Neuronal stem cell (in vitro differentiated cells): ENCODE measurements at regions not wholly inside any gene's neighbourhood (a gene's known extent, or its start where the extent isn't known, plus 50 kb on each side); places are given as distances from the start of the nearest gene placed in this dataset.

Experiments
- DNase-seq: peaks from one replicate; pipeline ENCODE4 v3.0.0-alpha.2; 2013; ENCODE audit warnings: low spot score
- H2AFZ ChIP-seq: one replicate; pipeline ENCODE4 v1.6.1; 2013; ENCODE audit warnings: mild to moderate bottlenecking, low read length, inconsistent platforms
- H2AK5ac ChIP-seq: 2 replicates; pipeline ENCODE4 v1.6.1; 2013; ENCODE audit warnings: low read depth, mild to moderate bottlenecking, inconsistent platforms, low read length, moderate library complexity, mixed read lengths
- H2BK120ac ChIP-seq: 2 replicates; pipeline ENCODE4 v1.6.1; 2013; ENCODE audit warnings: low read depth, mild to moderate bottlenecking, inconsistent platforms, low read length, moderate library complexity, mixed read lengths
- H2BK12ac ChIP-seq: one replicate; pipeline ENCODE4 v1.6.1; 2013; ENCODE audit warnings: low read length, inconsistent platforms
- H2BK15ac ChIP-seq: 2 replicates; pipeline ENCODE4 v1.6.1; 2013; ENCODE audit warnings: mild to moderate bottlenecking, low read length, inconsistent platforms, mixed read lengths
- H2BK5ac ChIP-seq: one replicate; pipeline ENCODE4 v1.6.1; 2013; ENCODE audit warnings: inconsistent platforms, mild to moderate bottlenecking, low read length, moderate library complexity
- H3K14ac ChIP-seq: one replicate; pipeline ENCODE4 v1.6.1; 2013; ENCODE audit warnings: low read length, inconsistent platforms
- H3K18ac ChIP-seq: 2 replicates; pipeline ENCODE4 v1.6.1; 2013; ENCODE audit warnings: low read length, inconsistent platforms
- H3K23ac ChIP-seq: 2 replicates; pipeline ENCODE4 v1.6.1; 2013; ENCODE audit warnings: low read depth, mild to moderate bottlenecking, mixed read lengths, low read length, inconsistent platforms; ENCODE audit not compliant: poor library complexity
- H3K27ac ChIP-seq: replicated peaks from 3 replicates; pipeline ENCODE4 v1.5.1; 2013; ENCODE audit warnings: low read length, inconsistent platforms
- H3K27me3 ChIP-seq, 3 experiments: 2 replicates each; pipeline ENCODE4 v1.6.1; 2013; ENCODE audit warnings: low read length in 3 of 3, mild to moderate bottlenecking in 2 of 3, inconsistent platforms in 1 of 3, low read depth in 1 of 3, mixed read lengths in 1 of 3, moderate library complexity in 1 of 3; ENCODE audit not compliant: control insufficient read depth in 3 of 3, insufficient read depth in 3 of 3
- H3K36me3 ChIP-seq, 2 donors: replicated peaks in 1 of 2; 2 replicates each; pipeline ENCODE4 v1.6.1; 2013; ENCODE audit warnings: low read length in 2 of 2; ENCODE audit not compliant: control insufficient read depth in 2 of 2, insufficient read depth in 2 of 2
- H3K4ac ChIP-seq: 2 replicates; pipeline ENCODE4 v1.6.1; 2013; ENCODE audit warnings: inconsistent platforms, mild to moderate bottlenecking, low read length, moderate library complexity
- H3K4me1 ChIP-seq, 2 donors: 1 replicate in 1 of 2; 2 replicates in 1 of 2; pipeline ENCODE4 v1.6.1; 2013; ENCODE audit warnings: low read length in 2 of 2, low read depth in 1 of 2; ENCODE audit not compliant: control insufficient read depth in 2 of 2, insufficient read depth in 1 of 2
- H3K4me2 ChIP-seq: one replicate; pipeline ENCODE4 v1.6.1; 2013; ENCODE audit warnings: mild to moderate bottlenecking, low read length, inconsistent platforms; ENCODE audit not compliant: insufficient read depth, poor library complexity, severe bottlenecking
- H3K4me3 ChIP-seq, 2 donors: 2 replicates each; pipeline ENCODE4 v1.5.1; 2013; ENCODE audit warnings: low read length in 2 of 2, mild to moderate bottlenecking in 2 of 2, inconsistent platforms in 1 of 2, moderate library complexity in 1 of 2
- H3K79me1 ChIP-seq: one replicate; pipeline ENCODE4 v1.6.1; 2013; ENCODE audit warnings: low read depth, mild to moderate bottlenecking, inconsistent platforms, low read length, moderate library complexity
- H3K9ac ChIP-seq: one replicate; pipeline ENCODE4 v1.6.1; 2013; ENCODE audit warnings: mild to moderate bottlenecking, low read depth, low read length, inconsistent platforms; ENCODE audit not compliant: poor library complexity
- H3K9me3 ChIP-seq, 2 donors: replicated peaks in 1 of 2; 2 replicates each; pipeline versions ENCODE3 to v1.6.1; 2013; ENCODE audit warnings: low read length in 2 of 2, mild to moderate bottlenecking in 2 of 2, inconsistent platforms in 1 of 2, low read depth in 1 of 2, mixed read lengths in 1 of 2, moderate library complexity in 1 of 2; ENCODE audit not compliant: control insufficient read depth in 2 of 2, insufficient read depth in 1 of 2
- H4K8ac ChIP-seq: one replicate; pipeline ENCODE4 v1.6.1; 2013; ENCODE audit warnings: low read depth, mild to moderate bottlenecking, inconsistent platforms, low read length, moderate library complexity
- H4K91ac ChIP-seq: one replicate; pipeline ENCODE4 v1.6.1; 2013; ENCODE audit warnings: low read length, low read depth, mild to moderate bottlenecking, inconsistent platforms; ENCODE audit not compliant: poor library complexity
- WGBS, 2 donors: extraction: QIAGEN DNeasy Blood & Tissue Kit; methylation state at CpG; one replicate each; pipeline ENCODE4 v1.1.7; 2013; ENCODE audit warnings: missing lambda C conversion rate in 2 of 2, mixed read lengths in 1 of 2; ENCODE audit not compliant: insufficient read length in 2 of 2, insufficient replicate concordance in 1 of 2; ENCODE audit errors: extremely low coverage in 2 of 2; 5-methylcytosine and 5-hydroxymethylcytosine counted together

DNA sequence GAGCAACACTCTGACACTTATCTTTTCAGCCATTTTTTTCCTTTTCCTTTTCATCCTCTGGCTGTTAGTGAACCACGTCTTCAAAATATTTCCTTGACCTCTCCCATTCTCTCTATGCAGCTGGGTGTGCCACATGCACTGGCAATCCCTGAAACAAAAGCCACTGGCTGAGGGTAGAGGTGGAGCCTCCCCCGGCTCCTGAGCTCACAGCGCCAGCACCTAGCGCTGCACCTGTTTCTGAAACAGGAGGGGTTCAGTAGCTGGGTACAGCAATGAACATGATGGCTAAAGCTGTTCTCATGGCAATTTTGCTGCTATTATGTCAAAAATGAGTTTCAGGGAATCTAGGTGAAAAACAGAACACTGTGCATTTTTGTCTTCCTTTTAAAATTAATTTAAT is 314.7 kb upstream of the ATP10A start:
- Histone ChIP-seq H3K4me2 (no peak overlapping the region), H3K9me3 (no peaks in the 10 kb centered on the region), H2BK15ac (no peak overlapping the region), H2BK12ac (no peak overlapping the region), H2AK5ac (no peak overlapping the region), H3K9ac (no peak overlapping the region), H3K18ac (no peak overlapping the region), H3K27ac (no peak overlapping the region), H4K91ac (no peak overlapping the region), H2AFZ (no peak overlapping the region), H2BK120ac (no peak overlapping the region), H3K4me3 (no peak overlapping the region), H2BK5ac (no peak overlapping the region), H4K8ac (no peak overlapping the region), H3K79me1 (no peaks in the 10 kb centered on the region), H3K27me3 (no peaks in the 10 kb centered on the region), H3K36me3 (no peaks in the 10 kb centered on the region), H3K4me1 (peaks cover 6 to 7% of the 10 kb centered on the region in 2 donors), H3K23ac (no peak overlapping the region), H3K14ac (no peak overlapping the region), H3K4ac (no peak overlapping the region)
- WGBS, 2 donors = no CpG with 5 or more reads among the region's 4 CpGs
- DNase-seq = no peak

DNA sequence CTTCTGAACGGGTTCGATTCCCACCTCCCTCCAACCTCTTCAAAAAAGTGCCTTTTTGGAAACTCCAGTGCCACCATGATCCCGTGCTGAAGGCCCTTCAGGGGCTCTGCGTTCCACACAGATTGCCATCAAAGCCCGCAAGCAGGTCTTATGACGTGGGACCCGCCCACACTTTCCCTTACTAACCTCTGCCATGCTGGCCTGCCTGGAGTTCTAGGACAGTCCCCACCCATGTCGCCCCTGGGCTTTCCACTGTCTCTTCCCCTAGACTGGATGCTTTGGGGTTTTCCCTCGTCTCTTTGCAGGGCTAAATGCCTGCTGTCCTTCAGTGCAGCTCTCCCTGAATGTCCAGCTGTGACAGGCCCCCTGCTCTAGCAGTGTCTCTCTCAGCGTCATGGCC is 313.7 kb upstream of the ATP10A start:
- DNase-seq = no peak
- H3K4me2 ChIP-seq = no peak overlapping the region
- H3K4me1 ChIP-seq = peaks cover 6 to 7% of the 10 kb centered on the region in 2 donors
- H2BK5ac ChIP-seq = no peak overlapping the region
- no peak overlapping the region for H3K14ac ChIP-seq
- H3K36me3 ChIP-seq = no peaks in the 10 kb centered on the region
- H3K79me1 ChIP-seq = no peaks in the 10 kb centered on the region
- H2AFZ ChIP-seq = no peak overlapping the region
- H3K4me3 ChIP-seq = no peak overlapping the region
- H3K9ac ChIP-seq = no peak overlapping the region
- H2BK15ac ChIP-seq = no peak overlapping the region
- H3K4ac ChIP-seq = no peak overlapping the region
- H4K91ac ChIP-seq = no peak overlapping the region
- no CpG with 5 or more reads among the region's 10 CpGs for WGBS, 2 donors
- H3K27me3 ChIP-seq = no peaks in the 10 kb centered on the region
- no peak overlapping the region for H3K23ac ChIP-seq
- H2AK5ac ChIP-seq = peak overlapping the region; percentile 1
- no peaks in the 10 kb centered on the region for H3K9me3 ChIP-seq
- no peak overlapping the region for H4K8ac ChIP-seq
- no peak overlapping the region for H2BK12ac ChIP-seq
- H3K27ac ChIP-seq = no peak overlapping the region
- no peak overlapping the region for H3K18ac ChIP-seq
- H2BK120ac ChIP-seq = no peak overlapping the region

DNA sequence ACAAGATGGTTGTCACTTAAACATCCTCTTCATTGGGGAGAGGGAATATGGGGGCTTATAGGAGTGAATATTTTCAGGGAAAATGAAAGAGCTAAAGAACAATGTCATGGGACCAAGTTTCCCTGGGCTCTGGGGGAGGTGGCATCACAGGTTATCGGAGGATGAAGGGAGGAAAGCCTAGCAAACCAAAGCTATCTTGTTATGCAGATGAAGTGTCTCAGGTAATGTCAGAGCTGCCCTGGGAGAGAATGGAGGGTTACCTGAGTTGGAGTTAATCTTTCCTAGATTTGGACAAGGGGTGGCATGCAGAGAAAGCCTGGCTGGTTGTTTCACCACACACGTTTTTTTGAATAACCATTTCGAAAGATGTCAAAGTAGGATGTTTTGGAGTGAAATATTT is 308.1 kb upstream of the ATP10A start:
- no peak overlapping the region for H3K4ac ChIP-seq
- H2AK5ac ChIP-seq = no peak overlapping the region
- H3K4me2 ChIP-seq = no peak overlapping the region
- H2BK15ac ChIP-seq = no peak overlapping the region
- H2BK5ac ChIP-seq = no peak overlapping the region
- no peaks in the 10 kb centered on the region for H3K27me3 ChIP-seq
- H3K14ac ChIP-seq = no peak overlapping the region
- no peak overlapping the region for H3K27ac ChIP-seq
- no peak overlapping the region for H3K18ac ChIP-seq
- H4K8ac ChIP-seq = no peak overlapping the region
- H3K79me1 ChIP-seq = no peaks in the 10 kb centered on the region
- H3K36me3 ChIP-seq = no peaks in the 10 kb centered on the region
- H3K4me3 ChIP-seq = no peak overlapping the region
- H2BK12ac ChIP-seq = no peak overlapping the region
- H4K91ac ChIP-seq = no peak overlapping the region
- no CpG with 5 or more reads among the region's 3 CpGs for WGBS, 2 donors
- no peak for DNase-seq
- no peak overlapping the region for H2AFZ ChIP-seq
- no peak overlapping the region for H3K23ac ChIP-seq
- H2BK120ac ChIP-seq = no peak overlapping the region
- H3K4me1 ChIP-seq = no peaks in the 10 kb centered on the region
- no peaks in the 10 kb centered on the region for H3K9me3 ChIP-seq
- no peak overlapping the region for H3K9ac ChIP-seq

DNA sequence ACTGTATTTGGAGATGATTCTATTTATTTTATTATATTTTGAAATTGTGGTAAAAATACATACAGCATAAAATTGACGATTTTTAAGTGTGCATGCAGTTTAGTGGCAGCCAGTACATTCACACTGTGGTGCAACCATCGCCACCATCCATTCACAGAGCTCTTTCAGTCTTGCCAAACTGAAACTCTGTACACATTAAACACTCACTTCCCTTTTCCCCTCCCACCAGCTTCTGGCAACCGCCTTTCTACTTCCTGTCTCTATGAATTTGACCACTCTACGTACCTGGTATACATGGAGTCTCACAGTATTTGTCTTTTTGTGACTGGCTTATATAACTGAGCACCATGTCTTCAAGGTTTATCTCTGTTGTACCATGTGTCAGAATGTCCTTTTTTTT is 303.3 kb upstream of the ATP10A start:
- Histone ChIP-seq H3K9ac (no peak overlapping the region), H3K9me3 (no peaks in the 10 kb centered on the region), H4K91ac (no peak overlapping the region), H3K27ac (no peak overlapping the region), H3K36me3 (no peaks in the 10 kb centered on the region), H2BK120ac (no peak overlapping the region), H3K14ac (no peak overlapping the region), H3K4me2 (no peak overlapping the region), H3K18ac (no peak overlapping the region), H2BK15ac (no peak overlapping the region), H3K4me3 (no peak overlapping the region), H4K8ac (no peak overlapping the region), H2AFZ (no peak overlapping the region), H3K23ac (no peak overlapping the region), H2BK5ac (no peak overlapping the region), H3K4ac (no peak overlapping the region), H3K79me1 (no peaks in the 10 kb centered on the region), H3K27me3 (no peaks in the 10 kb centered on the region), H2BK12ac (no peak overlapping the region), H3K4me1 (no peaks in the 10 kb centered on the region), H2AK5ac (no peak overlapping the region)
- no CpG with 5 or more reads among the region's 4 CpGs for WGBS, 2 donors
- no peak for DNase-seq
